CD4-positive, alpha-beta T cell (primary cell): ENCODE measurements at regions not wholly inside any gene's neighbourhood (a gene's known extent, or its start where the extent isn't known, plus 50 kb on each side); places are given as distances from the start of the nearest gene placed in this dataset.

Experiments used
- ATAC-seq: fragments of 200-7000 bp; cut with Tn5 transposase; one replicate; pipeline ENCODE4 v1.10.0; 2022; ENCODE audit warnings: mild to moderate bottlenecking; ENCODE audit not compliant: poor library complexity
- CTCF ChIA-PET: fragments of 350-600 bp; sonication (Branson Sonifier 250); formaldehyde crosslinking; loops from one replicate; lab custom pipeline; 2021; ENCODE audit warnings: antibody characterized with exemption, inconsistent platforms; lab: Charles Lee
- POLR2A ChIA-PET: fragments of 350-600 bp; sonication (Branson Sonifier 250); formaldehyde crosslinking; loops from one replicate; lab custom pipeline; 2021; ENCODE audit warnings: antibody characterized with exemption, inconsistent platforms; lab: Charles Lee
- DNase-seq, 14 experiments: peaks; one replicate each; pipeline ENCODE4 v3.0.0-alpha.2; 2013 to 2020; ENCODE audit warnings: mixed read lengths in 2 of 14
- H3K27ac ChIP-seq, 2 donors: one replicate each; pipeline versions ENCODE4 v1.5.1 to v1.7.0; 2013; ENCODE audit warnings: low read length in 2 of 2, low read depth in 1 of 2, mild to moderate bottlenecking in 1 of 2
- H3K27me3 ChIP-seq, 2 experiments: 1 replicate in 1 of 2; 2 replicates in 1 of 2; pipeline versions ENCODE4 v1.6.1 to v1.7.0; 2013; ENCODE audit warnings: low read length in 2 of 2, control low read depth in 1 of 2, mild to moderate bottlenecking in 1 of 2, moderate library complexity in 1 of 2; ENCODE audit not compliant: insufficient read depth in 2 of 2, control insufficient read depth in 1 of 2
- H3K36me3 ChIP-seq: one replicate; pipeline ENCODE4 v1.6.1; 2013; ENCODE audit warnings: low read length, control low read depth; ENCODE audit not compliant: insufficient read depth
- H3K4me1 ChIP-seq: one replicate; pipeline ENCODE4 v1.6.1; 2013; ENCODE audit warnings: low read length, control low read depth; ENCODE audit not compliant: insufficient read depth
- H3K4me3 ChIP-seq: one replicate; pipeline ENCODE4 v1.5.1; 2013; ENCODE audit warnings: mild to moderate bottlenecking, low read length, moderate library complexity
- H3K9me3 ChIP-seq, 2 experiments: 1 replicate in 1 of 2; 2 replicates in 1 of 2; pipeline versions ENCODE4 v1.6.1 to v1.7.0; 2013; ENCODE audit warnings: low read length in 2 of 2, mild to moderate bottlenecking in 2 of 2, control low read depth in 1 of 2, moderate library complexity in 1 of 2; ENCODE audit not compliant: control insufficient read depth in 1 of 2, insufficient read depth in 1 of 2
- H3K27ac Mint-ChIP-seq: one replicate; pipeline ENCODE4 v1.8.0; 2020; ENCODE audit warnings: mixed read lengths
- H3K27me3 Mint-ChIP-seq: one replicate; pipeline ENCODE4 v1.8.0; 2021; ENCODE audit warnings: mixed read lengths
- H3K36me3 Mint-ChIP-seq: one replicate; pipeline ENCODE4 v1.8.0; 2021; ENCODE audit warnings: low read depth, mixed read lengths
- H3K4me1 Mint-ChIP-seq: one replicate; pipeline ENCODE4 v1.8.0; 2021; ENCODE audit warnings: low read depth, mixed read lengths
- H3K4me3 Mint-ChIP-seq: one replicate; pipeline ENCODE4 v1.8.0; 2020; ENCODE audit warnings: mild to moderate bottlenecking, mixed read lengths
- H3K9me3 Mint-ChIP-seq: one replicate; pipeline ENCODE4 v1.8.0; 2020; ENCODE audit warnings: mixed read lengths
- CTCF ChIP-seq: fragments of 200-600 bp; IDR thresholded peaks from one replicate; pipeline ENCODE4 v1.8.0; 2022; ENCODE audit warnings: antibody characterized with exemption, mild to moderate bottlenecking
- intact Hi-C, 2 experiments: fragments of 100-400 bp; cut with DNase I in 1 of 2; cut with micrococcal nuclease in 1 of 2; formaldehyde crosslinking; loops; one replicate each; pipeline versions ENCODE4 v1.15.1 to v1.9.0; 2023 to 2025; cut with DNase I, micrococcal nuclease

- ChIA-PET POLR2A (no interaction called here), CTCF (no interaction called here)
- Histone ChIP-seq H3K4me1 (no peaks in the 10 kb centered on the region), H3K4me3 (no peak overlapping the region), H3K9me3 (no peaks in the 10 kb centered on the region), H3K27me3 (peaks cover 0 to 2% of the 10 kb centered on the region in 2 experiments), H3K36me3 (no peaks in the 10 kb centered on the region), H3K27ac (no peak overlapping the region)
- H3K4me1 Mint-ChIP-seq: no peaks in the 10 kb centered on the region
- H3K27ac Mint-ChIP-seq: no peak overlapping the region
- intact Hi-C loops: no loop called here
- ATAC-seq (no peak), DNase-seq (no peak)
- H3K4me3 Mint-ChIP-seq: no peak overlapping the region
- H3K27me3 Mint-ChIP-seq: no peaks in the 10 kb centered on the region
- no peak for TF ChIP-seq CTCF
- H3K9me3 Mint-ChIP-seq: no peaks in the 10 kb centered on the region
- no peaks in the 10 kb centered on the region for H3K36me3 Mint-ChIP-seq
Measured at GRCh38 chr1:116201911-116202310, 90.7 kb downstream of the MAB21L3 start.

- ATAC-seq: no peak
- H3K27ac Mint-ChIP-seq: no peak overlapping the region
- intact Hi-C loops: no loop called here
Measured at GRCh38 chr1:116203181-116203723, 92.1 kb downstream of the MAB21L3 start.

GRCh38 chr1:116203920-116204319, 92.7 kb downstream of the MAB21L3 start:
- Mint-ChIP-seq H3K36me3 (no peaks in the 10 kb centered on the region), H3K4me1 (no peaks in the 10 kb centered on the region), H3K4me3 (no peak overlapping the region), H3K27me3 (no peaks in the 10 kb centered on the region), H3K9me3 (no peaks in the 10 kb centered on the region), H3K27ac (no peak overlapping the region)
- TF ChIP-seq CTCF: no peak
- no peak for DNase-seq
- no peaks in the 10 kb centered on the region for H3K36me3 ChIP-seq
- H3K27me3 ChIP-seq: peaks cover 0 to 2% of the 10 kb centered on the region in 2 experiments
- H3K27ac ChIP-seq: no peak overlapping the region
- no peak overlapping the region for H3K4me3 ChIP-seq
- H3K4me1 ChIP-seq: no peaks in the 10 kb centered on the region
- H3K9me3 ChIP-seq: no peaks in the 10 kb centered on the region
- no peak for ATAC-seq
- POLR2A ChIA-PET: no interaction called here
- intact Hi-C loops: no loop called here
- CTCF ChIA-PET: no interaction called here

More at GRCh38 chr1:116203181-116203723, 92.1 kb downstream of the MAB21L3 start:
- Mint-ChIP-seq H3K4me3 (no peak overlapping the region), H3K36me3 (no peaks in the 10 kb centered on the region), H3K9me3 (no peaks in the 10 kb centered on the region), H3K4me1 (no peaks in the 10 kb centered on the region), H3K27me3 (no peaks in the 10 kb centered on the region)
- Histone ChIP-seq H3K4me1 (no peaks in the 10 kb centered on the region), H3K36me3 (no peaks in the 10 kb centered on the region), H3K9me3 (no peaks in the 10 kb centered on the region), H3K4me3 (no peak overlapping the region), H3K27ac (no peak overlapping the region), H3K27me3 (peaks cover 0 to 2% of the 10 kb centered on the region in 2 experiments)
- DNase-seq: no peak
- CTCF ChIA-PET: no interaction called here
- TF ChIP-seq CTCF: no peak
- POLR2A ChIA-PET: no interaction called here
